H1 (cell line): ENCODE measurements at regions not wholly inside any gene's neighbourhood (a gene's known extent, or its start where the extent isn't known, plus 50 kb on each side); places are given as distances from the start of the nearest gene placed in this dataset.

Experiments used
- CTCF ChIA-PET: fragments of 300-600 bp; sonication (Branson Sonifier 250); formaldehyde crosslinking; loops from one replicate; lab custom pipeline; 2021; ENCODE audit not compliant: partially characterized antibody; lab: Charles Lee
- POLR2A ChIA-PET: fragments of 300-600 bp; sonication (Branson Sonifier 250); formaldehyde crosslinking; loops from one replicate; lab custom pipeline; 2021; ENCODE audit warnings: inconsistent platforms; ENCODE audit not compliant: partially characterized antibody; lab: Charles Lee
- DNase-seq, 2 experiments: peaks; one replicate each; pipeline versions ENCODE4 v3.0.0 to v3.0.0-alpha.2; 2010 to 2022; ENCODE audit warnings: low spot score in 2 of 2, low read depth in 1 of 2, mixed read lengths in 1 of 2
- FAIRE-seq: peaks from 2 replicates; lab custom pipeline; 2011; peaks lifted over from hg19 to GRCh38; lab: Jason Lieb, UNC
- H2AFZ ChIP-seq: 2 replicates; pipeline ENCODE4 v1.8.1; 2012; ENCODE audit warnings: low read length, inconsistent platforms
- H2AK5ac ChIP-seq: 2 replicates; pipeline ENCODE4 v1.6.1; 2013; ENCODE audit warnings: low read depth, low read length
- H2BK120ac ChIP-seq: replicated peaks from 2 replicates; pipeline ENCODE3; 2013; ENCODE audit warnings: low read depth, low read length, inconsistent platforms
- H2BK12ac ChIP-seq: 2 replicates; pipeline ENCODE4 v1.6.1; 2013; ENCODE audit warnings: low read depth, low read length
- H2BK15ac ChIP-seq: 2 replicates; pipeline ENCODE4 v1.6.1; 2013; ENCODE audit warnings: low read length
- H2BK20ac ChIP-seq: 2 replicates; pipeline ENCODE4 v1.6.1; 2013; ENCODE audit warnings: low read length
- H2BK5ac ChIP-seq: 2 replicates; pipeline ENCODE4 v1.6.1; 2013; ENCODE audit warnings: low read depth, low read length
- H3K14ac ChIP-seq: 2 replicates; pipeline ENCODE4 v1.6.1; 2013; ENCODE audit warnings: inconsistent platforms; ENCODE audit not compliant: insufficient read length
- H3K18ac ChIP-seq: 2 replicates; pipeline ENCODE4 v1.6.1; 2013; ENCODE audit warnings: low read length; ENCODE audit errors: extremely low read depth
- H3K23ac ChIP-seq: 2 replicates; pipeline ENCODE4 v1.6.1; 2013; ENCODE audit warnings: inconsistent platforms; ENCODE audit not compliant: insufficient read length
- H3K23me2 ChIP-seq: 2 replicates; pipeline ENCODE4 v1.6.1; 2013; ENCODE audit warnings: low read depth, low read length
- H3K27ac ChIP-seq: 2 replicates; pipeline ENCODE4 v1.6.1; 2011; ENCODE audit warnings: low read depth, low read length, inconsistent platforms
- H3K27me3 ChIP-seq, 4 experiments: replicated peaks in 1 of 4; 1 replicate in 1 of 4; 2 replicates in 3 of 4; pipeline versions ENCODE4 v1.6.1 to v1.8.1; 2011 to 2013; ENCODE audit warnings: low read length in 3 of 4, mild to moderate bottlenecking in 3 of 4, inconsistent platforms in 2 of 4, mixed read lengths in 2 of 4, moderate library complexity in 1 of 4; ENCODE audit not compliant: control insufficient read depth in 3 of 4, insufficient read depth in 3 of 4; ENCODE audit errors: extremely low read depth in 1 of 4
- H3K36me3 ChIP-seq, 4 experiments: 2 replicates each; pipeline versions ENCODE4 v1.6.1 to v1.8.1; 2011 to 2013; ENCODE audit warnings: mild to moderate bottlenecking in 4 of 4, low read length in 3 of 4, moderate library complexity in 2 of 4, control low read depth in 1 of 4, inconsistent platforms in 1 of 4; ENCODE audit not compliant: insufficient read depth in 4 of 4, control insufficient read depth in 2 of 4
- H3K4ac ChIP-seq: replicated peaks from 2 replicates; pipeline ENCODE3; 2013; ENCODE audit warnings: low read length, low read depth, mixed read lengths, inconsistent platforms; ENCODE audit not compliant: insufficient read length
- H3K4me1 ChIP-seq, 4 experiments: replicated peaks in 1 of 4; 1 replicate in 1 of 4; 2 replicates in 3 of 4; pipeline versions ENCODE4 v1.6.1 to v1.8.1; 2011 to 2013; ENCODE audit warnings: low read length in 3 of 4, inconsistent platforms in 2 of 4, mixed read lengths in 1 of 4; ENCODE audit not compliant: insufficient read depth in 4 of 4, control insufficient read depth in 3 of 4
- H3K4me2 ChIP-seq, 2 experiments: 2 replicates each; pipeline versions ENCODE4 v1.6.1 to v1.8.1; 2011 to 2013; ENCODE audit warnings: low read depth in 2 of 2, low read length in 2 of 2, control low read depth in 1 of 2, inconsistent platforms in 1 of 2, mild to moderate bottlenecking in 1 of 2; ENCODE audit not compliant: insufficient read depth in 1 of 2
- H3K4me3 ChIP-seq, 4 experiments: fragments of 200-600, 300-600 bp in 1 of 4; sonication (generic), shearing (Covaris generic), sonication (Bioruptor Twin) in 1 of 4; 2 replicates each; pipeline versions ENCODE4 v1.5.1 to v1.8.1; 2011 to 2016; ENCODE audit warnings: low read length in 4 of 4, low read depth in 3 of 4, control low read depth in 2 of 4, inconsistent platforms in 2 of 4, mild to moderate bottlenecking in 2 of 4, mixed read lengths in 1 of 4, moderate library complexity in 1 of 4; ENCODE audit not compliant: insufficient read depth in 2 of 4; ENCODE audit errors: extremely low read depth in 1 of 4
- H3K56ac ChIP-seq: replicated peaks from 2 replicates; pipeline ENCODE3; 2013; ENCODE audit warnings: low read depth, mild to moderate bottlenecking, mixed read lengths, low read length, inconsistent platforms; ENCODE audit not compliant: insufficient read length
- H3K79me1 ChIP-seq: 2 replicates; pipeline ENCODE4 v1.6.1; 2013; ENCODE audit warnings: low read depth, low read length, control low read depth
- H3K79me2 ChIP-seq, 2 experiments: 2 replicates each; pipeline versions ENCODE4 v1.6.1 to v1.8.1; 2012 to 2013; ENCODE audit warnings: low read length in 2 of 2, mild to moderate bottlenecking in 2 of 2, inconsistent platforms in 1 of 2; ENCODE audit not compliant: insufficient read depth in 2 of 2, control insufficient read depth in 1 of 2
- H3K9ac ChIP-seq, 4 experiments: replicated peaks in 1 of 4; 1 replicate in 1 of 4; 2 replicates in 3 of 4; pipeline versions ENCODE4 v1.6.1 to v1.8.1; 2011 to 2013; ENCODE audit warnings: low read depth in 3 of 4, low read length in 3 of 4, control low read depth in 2 of 4, mild to moderate bottlenecking in 2 of 4, moderate library complexity in 2 of 4, inconsistent platforms in 1 of 4; ENCODE audit errors: extremely low read depth in 1 of 4
- H3K9me3 ChIP-seq, 2 experiments: 2 replicates each; pipeline versions ENCODE4 v1.6.1 to v1.8.1; 2012 to 2013; ENCODE audit warnings: mild to moderate bottlenecking in 2 of 2, moderate library complexity in 2 of 2, control low read depth in 1 of 2, inconsistent platforms in 1 of 2, low read depth in 1 of 2, low read length in 1 of 2, mixed read lengths in 1 of 2; ENCODE audit not compliant: insufficient read depth in 2 of 2
- H4K20me1 ChIP-seq, 2 experiments: replicated peaks in 1 of 2; 2 replicates each; pipeline versions ENCODE3 to v1.8.1; 2011 to 2013; ENCODE audit warnings: inconsistent platforms in 2 of 2, low read length in 2 of 2, mild to moderate bottlenecking in 1 of 2; ENCODE audit not compliant: insufficient read depth in 2 of 2, control insufficient read depth in 1 of 2
- H4K5ac ChIP-seq: 2 replicates; pipeline ENCODE4 v1.6.1; 2013; ENCODE audit warnings: low read length, low read depth, mixed read lengths, inconsistent platforms; ENCODE audit not compliant: insufficient read length
- H4K8ac ChIP-seq: 2 replicates; pipeline ENCODE4 v1.8.0; 2013; ENCODE audit warnings: mild to moderate bottlenecking, moderate library complexity, low read length, inconsistent platforms; ENCODE audit not compliant: insufficient read depth; ENCODE audit errors: extremely low read depth
- H4K91ac ChIP-seq: replicated peaks from 2 replicates; pipeline ENCODE3; 2013; ENCODE audit warnings: low read length, mixed read lengths, inconsistent platforms; ENCODE audit not compliant: insufficient read length
- EGR1 ChIP-seq: IDR thresholded peaks from 2 replicates; pipeline ENCODE4 v1.6.1; 2011; ENCODE audit warnings: low read depth, low read length, borderline replicate concordance
- FOSL1 ChIP-seq: IDR thresholded peaks from 2 replicates; pipeline ENCODE4 v1.6.1; 2011; ENCODE audit warnings: mild to moderate bottlenecking, low read depth, low read length, moderate library complexity; ENCODE audit not compliant: insufficient read depth
- GABPA ChIP-seq: IDR thresholded peaks from 2 replicates; pipeline ENCODE4 v1.6.1; 2011; ENCODE audit warnings: mild to moderate bottlenecking, low read length, moderate library complexity, borderline replicate concordance; ENCODE audit not compliant: insufficient read depth
- MAFK ChIP-seq: IDR thresholded peaks from 2 replicates; pipeline ENCODE4 v1.6.1; 2012; ENCODE audit warnings: low read depth, mild to moderate bottlenecking, improper control_type of control experiment, low read length
- RXRA ChIP-seq: IDR thresholded peaks from 2 replicates; pipeline ENCODE4 v1.6.1; 2011; ENCODE audit warnings: low read depth, mild to moderate bottlenecking, low read length, moderate library complexity; ENCODE audit not compliant: insufficient read depth
- SRF ChIP-seq: IDR thresholded peaks from 2 replicates; pipeline ENCODE4 v1.6.1; 2011; ENCODE audit warnings: mild to moderate bottlenecking, low read depth, low read length, moderate library complexity
- whole genome bisulfite sequencing, 2 experiments: shearing (Covaris generic) in 1 of 2; methylation state at CpG; one replicate each; pipeline versions ENCODE4 v1.1.6 to v1.1.7; 2013 to 2015; ENCODE audit warnings: low lambda C conversion rate in 2 of 2, mixed read lengths in 2 of 2, inconsistent platforms in 1 of 2, low coverage in 1 of 2, missing lambda C conversion rate in 1 of 2; ENCODE audit not compliant: insufficient replicate concordance in 2 of 2, insufficient coverage in 1 of 2, insufficient read length in 1 of 2; ENCODE audit errors: extremely low coverage in 1 of 2, missing lambda C conversion rate in 1 of 2; 5-methylcytosine and 5-hydroxymethylcytosine counted together

DNA sequence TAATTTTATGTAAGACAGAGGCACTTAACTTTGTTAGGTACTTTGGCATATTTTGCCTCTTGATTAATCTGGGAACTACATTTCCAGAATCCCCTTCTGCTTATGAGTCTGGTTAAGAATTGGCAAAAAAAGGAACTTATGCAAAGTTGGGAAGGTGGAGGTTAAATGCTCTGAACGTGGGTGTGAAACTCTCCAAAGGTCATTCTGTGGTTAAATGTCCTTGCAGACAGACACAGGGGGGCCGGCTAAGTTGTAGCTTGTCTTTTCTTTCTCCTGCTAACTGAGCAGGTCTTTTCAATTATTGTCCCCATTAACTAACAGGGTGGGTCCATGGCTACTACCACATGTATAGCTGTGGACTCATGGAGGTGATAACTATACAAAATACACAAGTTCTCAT lies 248.6 kb upstream of the NOVA1 start:
- Histone ChIP-seq H2BK5ac (no peak overlapping the region), H3K27me3 (no peaks in the 10 kb centered on the region), H2BK20ac (no peak overlapping the region), H3K9me3 (no peaks in the 10 kb centered on the region), H4K8ac (no peak overlapping the region), H2AK5ac (no peak overlapping the region), H2BK15ac (no peak overlapping the region), H3K4me3 (no peak overlapping the region), H3K4me1 (no peaks in the 10 kb centered on the region), H3K79me1 (no peaks in the 10 kb centered on the region), H2BK120ac (no peak overlapping the region), H3K23me2 (0 out of 2 replicates have a peak, but pooled peaks cover 2% of the 10 kb centered on the region), H3K23ac (no peak overlapping the region), H3K9ac (no peak overlapping the region), H2AFZ (no peak overlapping the region), H3K4me2 (no peak overlapping the region), H3K79me2 (no peaks in the 10 kb centered on the region), H3K4ac (no peak overlapping the region), H3K36me3 (no peaks in the 10 kb centered on the region), H4K91ac (no peak overlapping the region), H3K56ac (no peak overlapping the region), H3K27ac (no peak overlapping the region), H3K18ac (no peak overlapping the region), H4K5ac (no peak overlapping the region), H3K14ac (no peak overlapping the region), H2BK12ac (no peak overlapping the region), H4K20me1 (no peaks in the 10 kb centered on the region)
- no peak for DNase-seq
- FAIRE-seq, result no peak
- WGBS, 2 experiments, result 67% methylated on average over 2 of the region's 2 CpGs; no CpG with 5 or more reads in 1 of the 2 experiments
- ChIA-PET CTCF (no interaction called here), POLR2A (no interaction called here)
- no peak for TF ChIP-seq RXRA
- no peak for TF ChIP-seq MAFK
- no peak for TF ChIP-seq SRF
- TF ChIP-seq EGR1, result no peak
- no peak for TF ChIP-seq FOSL1
- TF ChIP-seq GABPA, result no peak
